Mesodermal cell (in vitro differentiated cells): ENCODE measurements at regions not wholly inside any gene's neighbourhood (a gene's known extent, or its start where the extent isn't known, plus 50 kb on each side); places are given as distances from the start of the nearest gene placed in this dataset.

Experiments
- H3K27ac ChIP-seq: 2 replicates; pipeline ENCODE4 v1.7.0; 2013; ENCODE audit warnings: mild to moderate bottlenecking, low read depth, low read length, moderate library complexity; ENCODE audit not compliant: severe bottlenecking
- H3K36me3 ChIP-seq: 2 replicates; pipeline ENCODE4 v1.7.1; 2013; ENCODE audit warnings: mild to moderate bottlenecking, low read length, moderate library complexity; ENCODE audit not compliant: control insufficient read depth, insufficient read depth
- H3K4me1 ChIP-seq: one replicate; pipeline ENCODE4 v1.7.1; 2013; ENCODE audit warnings: mild to moderate bottlenecking, low read length; ENCODE audit not compliant: insufficient read depth, control insufficient read depth, poor library complexity, severe bottlenecking
- H3K4me3 ChIP-seq: 2 replicates; pipeline ENCODE4 v1.7.0; 2013; ENCODE audit warnings: low read length, control low read depth, mild to moderate bottlenecking; ENCODE audit not compliant: insufficient read depth, poor library complexity, severe bottlenecking; ENCODE audit errors: extremely low read depth
- H3K9me3 ChIP-seq: 2 replicates; pipeline ENCODE4 v1.7.1; 2013; ENCODE audit warnings: mild to moderate bottlenecking, low read length, moderate library complexity; ENCODE audit not compliant: control insufficient read depth
- WGBS, 2 experiments: methylation state at CpG; one replicate each; pipeline ENCODE4 v1.1.5; 2013; ENCODE audit warnings: missing lambda C conversion rate in 2 of 2; ENCODE audit not compliant: insufficient coverage in 2 of 2; 5-methylcytosine and 5-hydroxymethylcytosine counted together

- H3K9me3 ChIP-seq: no peaks in the 10 kb centered on the region
- 100% methylated on average over 2 of the region's 4 CpGs; no CpG with 5 or more reads in 1 of the 2 experiments for WGBS, 2 experiments
- H3K4me1 ChIP-seq: no peaks in the 10 kb centered on the region
- no peak overlapping the region for H3K27ac ChIP-seq
- H3K4me3 ChIP-seq: no peak overlapping the region
- no peaks in the 10 kb centered on the region for H3K36me3 ChIP-seq
These were observed 162.7 kb downstream of the HIPK3 start for GRCh38 chr11:33419924-33420323.

GRCh38 chr11:33417121-33417520, 159.9 kb downstream of the HIPK3 start:
- Histone ChIP-seq H3K27ac (no peak overlapping the region), H3K4me1 (no peaks in the 10 kb centered on the region), H3K36me3 (no peaks in the 10 kb centered on the region), H3K4me3 (no peak overlapping the region), H3K9me3 (no peaks in the 10 kb centered on the region)
- WGBS, 2 experiments: 94 to 98% methylated on average over 5 to 6 of the region's 7 CpGs

GRCh38 chr11:33413301-33413700, 156.1 kb downstream of the HIPK3 start:
- no peaks in the 10 kb centered on the region for H3K4me1 ChIP-seq
- no peaks in the 10 kb centered on the region for H3K36me3 ChIP-seq
- H3K4me3 ChIP-seq: no peak overlapping the region
- H3K9me3 ChIP-seq: no peaks in the 10 kb centered on the region
- no peak overlapping the region for H3K27ac ChIP-seq
- 80 to 90% methylated on average over 1 to 2 of the region's 4 CpGs for WGBS, 2 experiments

- Histone ChIP-seq H3K36me3 (no peaks in the 10 kb centered on the region), H3K27ac (no peak overlapping the region), H3K4me1 (no peaks in the 10 kb centered on the region), H3K4me3 (no peak overlapping the region), H3K9me3 (no peaks in the 10 kb centered on the region)
These were observed 155.1 kb downstream of the HIPK3 start for GRCh38 chr11:33412241-33412640.

GRCh38 chr11:33411751-33412150, 154.6 kb downstream of the HIPK3 start:
- WGBS, 2 experiments: 94 to 97% methylated on average over 2 to 4 of the region's 4 CpGs
- Histone ChIP-seq H3K9me3 (no peaks in the 10 kb centered on the region), H3K27ac (no peak overlapping the region), H3K36me3 (no peaks in the 10 kb centered on the region), H3K4me3 (no peak overlapping the region), H3K4me1 (no peaks in the 10 kb centered on the region)

GRCh38 chr11:33410086-33410765, 153.0 kb downstream of the HIPK3 start:
- Histone ChIP-seq H3K36me3 (no peaks in the 10 kb centered on the region), H3K9me3 (no peaks in the 10 kb centered on the region), H3K4me1 (no peaks in the 10 kb centered on the region), H3K27ac (no peak overlapping the region), H3K4me3 (no peak overlapping the region)
- WGBS, 2 experiments: 50 to 70% methylated on average over 3 to 4 of the region's 4 CpGs
